ENCODE measurements at regions not wholly inside any gene's neighbourhood (a gene's known extent, or its start where the extent isn't known, plus 50 kb on each side); places are given as distances from the start of the nearest gene placed in this dataset.

DNA sequence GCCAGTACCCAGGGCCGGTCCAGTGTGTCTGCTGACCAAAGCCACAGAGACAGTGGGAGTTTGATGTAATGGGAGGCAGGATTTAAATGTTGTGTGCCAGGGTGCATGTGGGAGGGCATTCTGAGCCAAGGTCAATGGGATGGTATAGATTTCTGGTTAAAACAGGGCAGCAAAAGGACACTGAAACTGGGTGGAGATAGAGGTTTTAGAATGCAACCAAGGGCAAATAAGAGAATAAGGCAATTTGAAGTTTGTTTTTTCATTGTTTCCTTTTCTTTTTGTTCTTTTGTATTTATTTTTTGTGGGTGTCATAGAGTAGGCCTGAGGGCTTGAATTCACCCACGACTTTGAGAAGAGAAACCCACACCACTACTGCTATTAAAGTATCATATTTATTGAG, 65.5 kb upstream of the CLINT1 start:
- TF ChIP-seq, protein P1, sequence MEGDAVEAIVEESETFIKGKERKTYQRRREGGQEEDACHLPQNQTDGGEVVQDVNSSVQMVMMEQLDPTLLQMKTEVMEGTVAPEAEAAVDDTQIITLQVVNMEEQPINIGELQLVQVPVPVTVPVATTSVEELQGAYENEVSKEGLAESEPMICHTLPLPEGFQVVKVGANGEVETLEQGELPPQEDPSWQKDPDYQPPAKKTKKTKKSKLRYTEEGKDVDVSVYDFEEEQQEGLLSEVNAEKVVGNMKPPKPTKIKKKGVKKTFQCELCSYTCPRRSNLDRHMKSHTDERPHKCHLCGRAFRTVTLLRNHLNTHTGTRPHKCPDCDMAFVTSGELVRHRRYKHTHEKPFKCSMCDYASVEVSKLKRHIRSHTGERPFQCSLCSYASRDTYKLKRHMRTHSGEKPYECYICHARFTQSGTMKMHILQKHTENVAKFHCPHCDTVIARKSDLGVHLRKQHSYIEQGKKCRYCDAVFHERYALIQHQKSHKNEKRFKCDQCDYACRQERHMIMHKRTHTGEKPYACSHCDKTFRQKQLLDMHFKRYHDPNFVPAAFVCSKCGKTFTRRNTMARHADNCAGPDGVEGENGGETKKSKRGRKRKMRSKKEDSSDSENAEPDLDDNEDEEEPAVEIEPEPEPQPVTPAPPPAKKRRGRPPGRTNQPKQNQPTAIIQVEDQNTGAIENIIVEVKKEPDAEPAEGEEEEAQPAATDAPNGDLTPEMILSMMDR (IDR thresholded peaks at IDR 0.05; ENCODE audit: borderline replicate concordance) = no peak
- H3K27ac ChIP-seq (replicated peaks) = no peak overlapping the region
- peaks cover 8% of the 10 kb centered on the region for H3K4me1 ChIP-seq
- H3K9me3 ChIP-seq (replicated peaks) = no peaks in the 10 kb centered on the region
- no peaks in the 10 kb centered on the region for H3K27me3 ChIP-seq (ENCODE audit: low read depth)
- intact Hi-C loops (cut with micrococcal nuclease) = no loop called here
- no peak for DNase-seq
- H3K36me3 ChIP-seq = no peaks in the 10 kb centered on the region
- no peak overlapping the region for H3K4me3 ChIP-seq

DNA sequence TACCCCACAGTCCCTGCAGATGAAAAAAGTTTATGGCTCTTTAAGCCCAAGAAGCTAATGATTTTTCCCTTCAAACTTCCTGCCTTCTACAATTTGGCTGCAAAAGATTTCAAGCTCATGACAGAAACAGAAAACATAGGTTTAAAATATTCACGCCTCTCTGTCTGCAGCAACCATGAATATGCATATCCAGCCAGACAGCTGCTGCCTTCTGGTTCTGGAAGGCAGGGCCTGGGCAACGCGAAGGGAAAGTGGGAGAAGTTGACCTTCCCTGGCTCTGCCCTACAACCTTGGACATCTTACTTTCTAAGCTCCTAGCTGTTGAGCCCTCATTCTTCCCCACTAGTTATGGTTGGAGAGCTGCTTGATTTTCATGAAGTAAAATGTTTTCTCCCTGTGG, 64.8 kb upstream of the CLINT1 start:
- intact Hi-C loops (cut with micrococcal nuclease) = no loop called here
- Histone ChIP-seq H3K27ac (replicated peaks) (no peak overlapping the region), H3K27me3 (ENCODE audit: low read depth) (no peaks in the 10 kb centered on the region), H3K9me3 (replicated peaks) (no peaks in the 10 kb centered on the region), H3K4me1 (peaks cover 14% of the 10 kb centered on the region), H3K36me3 (no peaks in the 10 kb centered on the region), H3K4me3 (no peak overlapping the region)
- TF ChIP-seq, protein P1 (IDR thresholded peaks at IDR 0.05; ENCODE audit: borderline replicate concordance) = no peak
- DNase-seq = no peak

DNA sequence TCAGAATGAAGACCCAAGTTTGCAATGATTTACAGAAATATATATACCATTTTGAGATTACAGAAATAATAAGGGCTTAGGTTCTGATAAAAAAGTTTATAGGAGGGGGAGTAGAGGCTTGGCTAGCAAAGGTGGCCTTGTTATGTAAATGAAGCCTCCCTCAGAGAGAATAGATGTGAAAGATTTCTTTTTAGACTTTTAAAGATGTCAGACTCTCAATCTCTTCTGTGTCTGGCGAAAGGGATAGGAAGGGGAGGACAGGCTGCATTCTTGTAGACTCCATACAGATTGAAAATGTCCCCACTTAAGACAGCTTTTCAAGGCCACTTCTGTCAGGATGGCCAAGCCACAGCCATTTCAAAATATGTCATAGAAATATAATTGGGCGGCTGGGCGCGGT, 63.1 kb upstream of the CLINT1 start:
- no peaks in the 10 kb centered on the region for H3K9me3 ChIP-seq (replicated peaks)
- DNase-seq = no peak
- H3K36me3 ChIP-seq = no peaks in the 10 kb centered on the region
- H3K27ac ChIP-seq (replicated peaks) = no peak overlapping the region
- TF ChIP-seq, protein P1 (IDR thresholded peaks at IDR 0.05; ENCODE audit: borderline replicate concordance) = no peak
- intact Hi-C loops (cut with micrococcal nuclease) = no loop called here
- H3K4me3 ChIP-seq = no peak overlapping the region
- no peaks in the 10 kb centered on the region for H3K27me3 ChIP-seq (ENCODE audit: low read depth)
- peaks cover 32% of the 10 kb centered on the region for H3K4me1 ChIP-seq

DNA sequence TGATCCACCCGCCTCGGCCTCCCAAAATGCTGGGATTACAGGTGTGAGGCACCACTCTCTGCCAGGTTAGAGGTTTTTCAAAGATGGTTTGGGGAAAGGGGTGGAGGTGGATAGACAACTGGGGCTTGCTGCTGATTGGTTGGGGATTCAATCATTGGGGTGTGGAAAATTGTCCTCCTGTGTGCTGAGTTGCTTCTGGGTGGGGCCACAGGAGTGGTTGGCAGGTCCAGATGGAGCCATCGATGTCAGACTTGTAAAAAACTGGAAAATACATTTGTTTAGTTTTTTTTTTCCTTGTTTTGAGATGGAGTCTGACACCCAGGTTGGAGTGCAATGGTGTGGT, 61.9 kb upstream of the CLINT1 start:
- no peak overlapping the region for H3K4me3 ChIP-seq
- TF ChIP-seq, protein P1 (IDR thresholded peaks at IDR 0.05; ENCODE audit: borderline replicate concordance) = no peak
- H3K9me3 ChIP-seq (replicated peaks) = no peaks in the 10 kb centered on the region
- H3K27me3 ChIP-seq (ENCODE audit: low read depth) = no peaks in the 10 kb centered on the region
- peaks cover 43% of the 10 kb centered on the region for H3K4me1 ChIP-seq
- no peak for DNase-seq
- H3K27ac ChIP-seq (replicated peaks) = no peak overlapping the region
- intact Hi-C loops (cut with micrococcal nuclease) = no loop called here
- no peaks in the 10 kb centered on the region for H3K36me3 ChIP-seq

DNA sequence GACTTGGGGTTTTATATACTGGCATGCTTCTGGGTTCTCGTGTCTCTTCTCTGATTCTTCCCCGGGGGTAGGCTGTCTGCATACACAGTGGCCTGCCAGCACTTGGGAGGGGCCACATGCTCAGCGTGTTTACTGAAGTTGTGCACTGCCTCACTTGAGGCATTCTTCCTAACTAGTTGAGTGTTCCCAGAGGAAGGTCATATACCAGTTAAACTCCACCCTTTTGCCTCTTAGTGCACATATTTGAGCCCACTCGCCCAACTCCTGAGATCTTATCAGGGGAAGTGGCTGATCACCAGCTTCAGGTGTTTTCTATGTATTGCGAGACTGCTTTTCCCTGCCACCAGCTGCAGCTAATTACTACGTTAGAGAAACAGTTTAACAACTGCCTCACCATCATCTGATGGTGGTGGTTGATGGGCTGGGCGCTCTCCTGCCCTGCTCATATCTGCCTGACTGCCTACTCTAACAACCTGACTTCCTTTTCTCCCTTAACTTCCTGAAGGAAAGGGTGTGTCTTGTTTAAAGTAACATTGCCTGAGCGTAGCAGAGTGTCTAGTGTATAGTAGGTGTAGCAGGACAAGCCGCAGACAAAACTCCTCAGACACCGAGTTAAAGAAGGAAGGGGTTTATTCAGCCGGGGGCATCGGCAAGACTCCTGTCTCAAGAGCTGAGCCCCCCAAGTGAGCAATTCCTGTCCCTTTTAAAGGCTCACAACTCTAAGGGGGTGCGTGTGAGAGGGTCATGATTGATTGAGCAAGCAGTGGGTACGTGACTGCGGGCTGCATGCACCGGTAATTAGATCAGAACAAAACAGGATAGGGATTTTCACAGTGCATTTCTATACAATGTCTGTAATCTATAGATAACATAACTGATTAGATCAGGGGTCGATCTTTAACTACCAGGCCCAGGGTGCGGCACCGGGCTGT, 60.1 kb upstream of the CLINT1 start:
- Histone ChIP-seq H3K27me3 (ENCODE audit: low read depth) (no peaks in the 10 kb centered on the region), H3K4me3 (peak overlapping the region; percentile 24), H3K4me1 (peaks cover 58% of the 10 kb centered on the region), H3K9me3 (replicated peaks) (no peaks in the 10 kb centered on the region), H3K36me3 (no peaks in the 10 kb centered on the region), H3K27ac (replicated peaks) (peak overlapping the region; percentile 62)
- TF ChIP-seq, protein P1 (IDR thresholded peaks at IDR 0.05; ENCODE audit: borderline replicate concordance) = no peak
- no peak for DNase-seq
- intact Hi-C loops (cut with micrococcal nuclease) = no loop called here

Data from left ventricle myocardium inferior (tissue), 1 donor.